Muscle of leg (tissue), 3 donors: ENCODE measurements at regions not wholly inside any gene's neighbourhood (a gene's known extent, or its start where the extent isn't known, plus 50 kb on each side); places are given as distances from the start of the nearest gene placed in this dataset.

Experiments used
- DNase-seq: peaks from one replicate; pipeline ENCODE4 v3.0.0; 2013
- H3K27ac ChIP-seq: one replicate; pipeline ENCODE4 v1.5.1; 2013; ENCODE audit warnings: mild to moderate bottlenecking, low read length, control low read depth
- H3K27me3 ChIP-seq: one replicate; pipeline ENCODE4 v1.6.1; 2013; ENCODE audit warnings: low read length; ENCODE audit not compliant: control insufficient read depth, insufficient read depth
- H3K36me3 ChIP-seq: one replicate; pipeline ENCODE4 v1.6.1; 2013; ENCODE audit warnings: low read length; ENCODE audit not compliant: control insufficient read depth, insufficient read depth
- H3K4me1 ChIP-seq: one replicate; pipeline ENCODE4 v1.6.1; 2013; ENCODE audit warnings: low read length; ENCODE audit not compliant: control insufficient read depth, insufficient read depth
- H3K4me3 ChIP-seq: one replicate; pipeline ENCODE4 v1.5.1; 2013; ENCODE audit warnings: low read length, control low read depth
- H3K9me3 ChIP-seq: replicated peaks from 2 replicates; pipeline ENCODE4 v1.6.1; 2013; ENCODE audit warnings: low read depth, low read length; ENCODE audit not compliant: control insufficient read depth
- WGBS: methylation state at CpG from one replicate; pipeline ENCODE4 v1.1.5; 2013; ENCODE audit warnings: missing lambda C conversion rate; ENCODE audit not compliant: insufficient coverage; 5-methylcytosine and 5-hydroxymethylcytosine counted together

DNA sequence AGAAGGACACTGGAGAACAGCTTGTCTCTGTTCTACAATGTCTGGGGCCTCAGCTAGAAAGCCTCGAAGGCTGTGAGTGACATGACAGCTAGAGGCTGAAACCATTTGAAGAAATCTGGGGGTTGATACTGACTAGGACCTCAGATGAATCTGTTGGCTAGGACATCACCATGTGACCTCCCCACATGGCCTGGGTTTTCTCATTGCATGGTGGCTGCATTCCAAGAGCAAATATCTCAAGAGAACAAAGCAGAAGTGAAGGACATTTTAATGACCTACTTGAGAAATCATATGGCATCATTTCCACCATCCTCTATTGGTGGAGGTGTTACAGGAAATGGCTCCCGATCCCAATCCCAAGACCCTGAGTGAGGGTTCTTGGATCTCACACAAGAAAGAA, 450.6 kb upstream of the AUTS2 start:
- no peak for DNase-seq
- H3K36me3 ChIP-seq = no peaks in the 10 kb centered on the region
- H3K9me3 ChIP-seq = peaks cover 3% of the 10 kb centered on the region
- no peaks in the 10 kb centered on the region for H3K27me3 ChIP-seq
- H3K4me1 ChIP-seq = no peaks in the 10 kb centered on the region
- WGBS = 64% methylated on average over 1 of the region's 2 CpGs
- H3K27ac ChIP-seq = no peak overlapping the region
- H3K4me3 ChIP-seq = no peak overlapping the region

DNA sequence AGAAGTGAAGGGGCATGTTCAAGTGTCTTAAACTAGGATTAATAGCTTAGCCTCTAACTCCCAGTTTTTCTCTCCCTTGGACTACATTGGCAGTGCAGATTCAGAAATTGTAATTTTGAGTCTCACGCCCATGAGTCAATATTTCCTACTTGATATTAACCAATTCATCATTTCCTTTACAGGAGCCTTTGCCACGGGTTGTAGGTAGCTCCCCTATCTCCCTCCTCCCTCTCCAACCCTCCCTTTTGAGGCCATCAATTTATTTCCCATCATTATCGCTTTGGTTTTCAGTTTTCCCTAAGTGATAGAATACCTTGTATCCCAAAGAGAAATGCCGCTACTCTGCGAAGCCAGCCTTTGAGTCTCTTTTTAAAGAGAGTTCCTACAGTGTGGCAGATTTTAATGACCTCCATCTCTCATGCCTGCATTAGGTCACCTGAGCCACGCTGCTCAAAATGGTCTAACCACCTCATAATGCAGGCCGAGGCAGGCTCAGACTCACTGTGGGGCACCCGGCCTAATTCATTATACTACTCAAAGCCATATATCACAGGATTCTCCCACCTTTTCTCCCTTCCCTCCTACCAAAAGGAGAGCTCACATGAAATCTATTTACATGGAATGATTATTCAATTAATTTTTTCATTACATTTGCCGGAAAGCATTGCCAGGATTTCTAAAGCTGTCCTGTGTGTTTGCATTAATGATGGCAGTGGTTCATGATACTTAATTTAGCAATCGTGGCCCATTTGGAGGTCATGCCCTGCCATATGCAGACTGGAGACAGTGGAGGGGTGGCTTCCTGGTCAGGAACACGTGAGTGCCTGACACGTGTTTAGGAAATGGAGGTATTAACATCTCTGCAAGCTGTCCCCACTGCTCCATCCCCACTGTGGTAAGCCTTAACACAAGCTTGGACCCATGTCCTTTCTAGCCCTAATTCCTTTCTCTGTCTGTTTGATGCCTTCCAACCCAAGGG, 448.2 kb upstream of the AUTS2 start:
- no peaks in the 10 kb centered on the region for H3K4me1 ChIP-seq
- H3K27me3 ChIP-seq = no peaks in the 10 kb centered on the region
- peaks cover 3% of the 10 kb centered on the region for H3K9me3 ChIP-seq
- H3K4me3 ChIP-seq = no peak overlapping the region
- H3K27ac ChIP-seq = no peak overlapping the region
- H3K36me3 ChIP-seq = no peaks in the 10 kb centered on the region
- DNase-seq = no peak
- WGBS = 89% methylated on average over 8 of the region's 12 CpGs

DNA sequence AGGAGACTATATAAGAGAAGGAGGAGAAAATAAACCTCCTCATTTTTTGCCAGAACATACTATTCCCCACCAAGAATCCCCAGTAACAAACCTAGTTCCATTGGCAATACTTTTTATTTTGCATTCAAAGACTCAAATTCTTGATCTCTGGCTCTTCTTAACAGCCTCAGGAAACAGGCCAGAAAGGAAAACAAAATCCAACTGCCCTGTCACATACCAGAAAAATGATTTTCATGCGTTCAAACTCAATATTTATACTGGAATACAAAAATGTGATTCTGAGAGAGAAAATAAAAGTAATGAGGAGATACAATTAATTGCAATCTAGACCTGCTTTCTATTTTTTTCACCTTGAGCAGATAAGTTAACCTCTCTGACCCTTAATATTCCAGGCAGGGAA, 435.9 kb upstream of the AUTS2 start:
- Histone ChIP-seq H3K4me1 (peaks cover 4% of the 10 kb centered on the region), H3K27me3 (no peaks in the 10 kb centered on the region), H3K4me3 (no peak overlapping the region), H3K27ac (no peak overlapping the region), H3K36me3 (no peaks in the 10 kb centered on the region), H3K9me3 (no peaks in the 10 kb centered on the region)
- WGBS = no CpG with 5 or more reads among the region's 1 CpG
- peak; percentile 61 for DNase-seq

DNA sequence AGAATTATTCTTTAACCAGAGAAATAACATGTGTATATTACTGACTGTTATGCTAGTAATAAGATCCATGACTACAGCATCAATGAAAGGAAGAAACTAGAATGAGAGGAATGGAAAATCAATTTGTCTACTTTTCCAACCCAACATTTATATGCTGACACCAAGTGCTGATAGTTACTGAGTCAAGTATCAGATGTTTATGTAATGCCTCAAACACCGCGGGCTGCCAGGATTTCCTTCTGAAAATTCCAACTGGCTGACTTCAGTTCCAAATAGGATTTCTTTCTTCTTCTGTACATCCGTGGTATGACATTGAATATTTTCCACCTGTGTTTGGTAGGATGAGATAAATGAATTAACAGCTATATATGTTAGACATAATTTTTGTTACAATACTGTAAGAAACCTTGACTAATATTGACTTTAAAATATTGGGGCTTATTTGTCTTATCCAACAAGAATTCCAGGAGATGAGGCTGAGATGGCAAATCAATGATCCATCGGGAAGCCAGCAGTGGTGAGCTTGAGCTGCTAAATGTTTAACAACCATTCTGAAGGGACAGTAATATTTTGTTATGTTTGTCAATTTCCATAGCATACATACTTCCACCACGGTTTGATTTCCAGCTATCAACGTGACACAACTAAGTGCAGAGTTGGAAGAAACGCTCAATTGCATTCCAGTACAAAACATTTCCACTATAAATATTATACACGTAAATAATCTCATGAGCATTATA, 435.2 kb upstream of the AUTS2 start:
- Histone ChIP-seq H3K4me1 (peaks cover 4% of the 10 kb centered on the region), H3K27ac (peak overlapping the region; percentile 29), H3K9me3 (no peaks in the 10 kb centered on the region), H3K27me3 (no peaks in the 10 kb centered on the region), H3K36me3 (no peaks in the 10 kb centered on the region), H3K4me3 (no peak overlapping the region)
- no CpG with 5 or more reads among the region's 8 CpGs for WGBS
- DNase-seq = peak; percentile 91

DNA sequence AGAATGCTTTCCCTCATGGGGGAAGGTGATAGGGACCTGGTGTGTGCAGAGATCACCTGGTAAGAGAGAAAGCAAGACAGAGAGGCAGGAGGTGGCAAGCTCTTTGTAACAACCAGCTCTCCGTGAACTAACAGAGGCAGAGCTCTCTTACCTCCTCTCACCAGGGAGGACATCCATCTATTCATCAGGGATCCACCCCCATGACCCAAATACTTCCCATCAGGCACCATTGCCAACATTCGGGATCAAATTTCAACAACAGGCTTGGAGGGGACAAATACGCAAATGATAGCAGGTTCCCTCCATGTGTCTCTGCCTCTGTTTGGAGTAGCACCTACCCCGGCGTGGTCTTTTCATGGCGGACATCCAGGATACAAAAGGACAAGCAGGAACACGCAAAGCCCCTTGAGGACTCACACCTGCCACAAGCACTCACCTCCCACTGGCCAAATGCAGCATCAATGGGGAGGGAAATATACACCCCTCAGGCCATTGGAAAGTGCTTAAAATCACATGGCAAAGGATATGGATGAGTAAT, 431.2 kb upstream of the AUTS2 start:
- DNase-seq = no peak
- WGBS = 71% methylated on average over 2 of the region's 7 CpGs

DNA sequence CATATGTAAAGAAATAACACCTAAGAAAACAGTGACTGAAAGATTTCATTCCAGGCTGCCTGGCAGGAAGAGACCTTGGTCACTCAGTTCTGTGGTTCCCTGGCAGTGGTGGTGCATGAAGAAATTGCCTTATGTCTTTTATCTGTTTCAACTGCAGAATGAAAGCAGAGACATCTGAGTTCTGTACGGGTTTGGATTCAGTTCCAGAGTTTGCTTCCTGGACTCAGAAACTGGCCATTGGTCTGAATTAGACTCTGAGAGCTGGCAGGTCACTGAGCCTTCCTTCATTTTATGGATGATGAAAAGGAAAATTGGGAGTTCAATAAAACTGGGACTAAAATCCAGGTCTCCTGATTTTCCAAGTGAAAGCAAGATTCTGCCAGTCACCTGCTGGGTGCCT, 428.9 kb upstream of the AUTS2 start:
- peak; percentile 67 for DNase-seq
- 27% methylated on average over 1 of the region's 1 CpG for WGBS

More for the DNA sequence above, 431.2 kb upstream of the AUTS2 start:
- peaks cover 4% of the 10 kb centered on the region for H3K4me1 ChIP-seq
- H3K36me3 ChIP-seq = no peaks in the 10 kb centered on the region
- no peak overlapping the region for H3K27ac ChIP-seq
- no peaks in the 10 kb centered on the region for H3K9me3 ChIP-seq
- no peak overlapping the region for H3K4me3 ChIP-seq
- no peaks in the 10 kb centered on the region for H3K27me3 ChIP-seq

DNA sequence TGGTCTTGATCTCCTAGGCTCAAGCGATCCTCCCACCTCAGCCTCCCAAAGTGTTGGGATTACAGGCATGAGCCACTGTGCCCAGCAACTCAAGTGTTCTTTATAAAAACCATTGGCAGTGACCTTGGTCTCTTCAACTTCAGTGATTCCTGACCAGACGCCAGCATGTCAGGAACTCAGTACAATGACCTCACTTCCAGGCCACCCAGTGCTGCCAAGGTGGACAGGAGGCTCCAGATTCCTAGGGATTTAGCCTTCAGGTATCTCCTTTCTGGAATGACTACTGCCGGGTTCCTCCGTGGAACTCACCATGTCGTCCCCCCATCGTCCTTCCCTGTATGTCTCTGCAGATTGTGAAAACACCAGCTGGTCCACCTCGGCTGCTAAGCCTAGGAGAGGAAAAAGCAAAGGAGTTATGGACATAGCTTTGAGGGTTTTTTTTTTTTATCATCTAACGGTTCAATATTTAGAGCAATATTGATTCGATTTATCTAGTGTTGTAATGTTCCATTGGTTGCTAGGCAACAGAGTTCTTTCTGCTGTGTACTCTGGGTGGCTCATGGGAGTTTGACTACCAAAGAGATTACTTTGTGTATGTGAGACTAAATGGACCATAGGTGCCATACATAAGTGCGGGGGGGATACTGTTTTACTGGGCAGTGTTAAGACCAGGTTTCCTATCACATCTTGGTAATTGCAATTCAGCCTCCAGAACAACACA, 425.8 kb upstream of the AUTS2 start:
- Histone ChIP-seq H3K4me1 (peaks cover 10% of the 10 kb centered on the region), H3K4me3 (no peak overlapping the region), H3K9me3 (no peaks in the 10 kb centered on the region), H3K27ac (no peak overlapping the region), H3K36me3 (no peaks in the 10 kb centered on the region), H3K27me3 (no peaks in the 10 kb centered on the region)
- DNase-seq = no peak
- WGBS = 100% methylated on average over 2 of the region's 10 CpGs

More for the DNA sequence above, 428.9 kb upstream of the AUTS2 start:
- H3K9me3 ChIP-seq = no peaks in the 10 kb centered on the region
- H3K4me3 ChIP-seq = no peak overlapping the region
- H3K36me3 ChIP-seq = no peaks in the 10 kb centered on the region
- no peak overlapping the region for H3K27ac ChIP-seq
- peaks cover 13% of the 10 kb centered on the region for H3K4me1 ChIP-seq
- no peaks in the 10 kb centered on the region for H3K27me3 ChIP-seq

DNA sequence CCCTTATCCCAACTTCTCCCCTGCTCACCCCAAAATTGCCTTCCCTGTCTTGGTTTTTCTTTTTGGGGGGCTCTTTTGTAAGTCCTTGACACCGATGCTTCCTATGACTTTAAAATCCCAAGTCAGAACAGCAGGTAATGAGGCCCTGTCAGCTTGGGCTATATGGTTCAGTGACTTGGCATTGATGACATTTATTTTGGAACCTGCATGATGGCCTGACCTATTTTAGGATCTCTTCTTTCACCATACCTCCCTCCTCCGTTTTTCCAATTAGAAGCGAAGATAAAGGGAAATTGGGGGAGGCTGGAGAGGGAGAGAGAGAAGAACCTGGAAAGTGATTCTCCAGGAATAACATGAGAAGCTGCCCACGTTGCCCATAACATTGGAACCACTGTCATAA, 424.9 kb upstream of the AUTS2 start:
- no peak overlapping the region for H3K27ac ChIP-seq
- no CpG with 5 or more reads among the region's 4 CpGs for WGBS
- DNase-seq = no peak

DNA sequence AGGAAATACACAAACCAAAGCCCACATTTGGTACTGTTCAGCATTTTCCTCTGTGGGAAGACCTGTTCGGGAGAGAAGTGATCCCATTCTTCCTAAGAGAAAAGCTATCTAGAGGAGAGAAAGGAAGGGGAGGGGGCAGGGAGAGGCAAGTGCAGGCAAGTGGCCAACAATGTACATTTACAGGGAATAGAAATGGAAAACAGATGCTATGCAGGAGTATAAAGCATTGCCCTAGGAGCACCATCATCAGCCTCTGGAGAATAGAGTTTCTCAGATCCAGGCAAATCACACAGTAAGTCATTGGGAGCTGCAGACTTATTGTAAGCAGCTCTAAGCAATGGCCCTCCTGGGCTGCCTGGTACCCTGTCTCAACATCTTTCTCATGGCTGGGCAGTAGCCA, 424.4 kb upstream of the AUTS2 start:
- H3K27ac ChIP-seq = no peak overlapping the region
- no CpG with 5 or more reads among the region's 1 CpG for WGBS
- no peaks in the 10 kb centered on the region for H3K9me3 ChIP-seq
- no peak overlapping the region for H3K4me3 ChIP-seq
- DNase-seq = peak; percentile 70
- no peaks in the 10 kb centered on the region for H3K27me3 ChIP-seq
- peaks cover 16% of the 10 kb centered on the region for H3K4me1 ChIP-seq
- H3K36me3 ChIP-seq = no peaks in the 10 kb centered on the region

More for the DNA sequence above, 424.9 kb upstream of the AUTS2 start:
- no peak overlapping the region for H3K4me3 ChIP-seq
- no peaks in the 10 kb centered on the region for H3K36me3 ChIP-seq
- H3K27me3 ChIP-seq = no peaks in the 10 kb centered on the region
- peaks cover 16% of the 10 kb centered on the region for H3K4me1 ChIP-seq
- no peaks in the 10 kb centered on the region for H3K9me3 ChIP-seq
